ENCODE measurements at regions not wholly inside any gene's neighbourhood (a gene's known extent, or its start where the extent isn't known, plus 50 kb on each side); places are given as distances from the start of the nearest gene placed in this dataset.

GRCh38 chr5:86125731-86126601 lies 491.8 kb upstream of the COX7C start:
- no peak for DNase-seq (ENCODE audit: low read depth)
- no peak overlapping the region for H3K9ac ChIP-seq (ENCODE audit: low read length)
- H3K4me1 ChIP-seq (ENCODE audit: control insufficient read depth, insufficient read depth, low read length), result no peaks in the 10 kb centered on the region

GRCh38 chr5:86127696-86128095 lies 490.0 kb upstream of the COX7C start:
- Histone ChIP-seq H3K4me3 (ENCODE audit: low read length) (no peak overlapping the region), H3K9ac (ENCODE audit: low read length) (no peak overlapping the region), H3K36me3 (ENCODE audit: control insufficient read depth, insufficient read depth, low read length, severe bottlenecking) (no peaks in the 10 kb centered on the region), H3K4me1 (ENCODE audit: control insufficient read depth, insufficient read depth, low read length) (no peaks in the 10 kb centered on the region), H3K27me3 (replicated peaks; ENCODE audit: control insufficient read depth, insufficient read depth, low read length) (no peaks in the 10 kb centered on the region), H3K9me3 (ENCODE audit: control insufficient read depth, low read length) (no peaks in the 10 kb centered on the region)
- DNase-seq (ENCODE audit: low read depth), result no peak

More at GRCh38 chr5:86125731-86126601, 491.8 kb upstream of the COX7C start:
- no peaks in the 10 kb centered on the region for H3K9me3 ChIP-seq (ENCODE audit: control insufficient read depth, low read length)
- H3K27me3 ChIP-seq (replicated peaks; ENCODE audit: control insufficient read depth, insufficient read depth, low read length), result no peaks in the 10 kb centered on the region
- no peak overlapping the region for H3K4me3 ChIP-seq (ENCODE audit: low read length)
- no peaks in the 10 kb centered on the region for H3K36me3 ChIP-seq (ENCODE audit: control insufficient read depth, insufficient read depth, low read length, severe bottlenecking)

GRCh38 chr5:86129009-86129408 lies 488.7 kb upstream of the COX7C start:
- H3K27me3 ChIP-seq (replicated peaks; ENCODE audit: control insufficient read depth, insufficient read depth, low read length), result no peaks in the 10 kb centered on the region
- no peak overlapping the region for H3K9ac ChIP-seq (ENCODE audit: low read length)
- H3K9me3 ChIP-seq (ENCODE audit: control insufficient read depth, low read length), result no peaks in the 10 kb centered on the region
- H3K4me3 ChIP-seq (ENCODE audit: low read length), result no peak overlapping the region
- no peaks in the 10 kb centered on the region for H3K36me3 ChIP-seq (ENCODE audit: control insufficient read depth, insufficient read depth, low read length, severe bottlenecking)
- no peaks in the 10 kb centered on the region for H3K4me1 ChIP-seq (ENCODE audit: control insufficient read depth, insufficient read depth, low read length)
- DNase-seq (ENCODE audit: low read depth), result no peak

- Histone ChIP-seq H3K27me3 (replicated peaks; ENCODE audit: control insufficient read depth, insufficient read depth, low read length) (no peaks in the 10 kb centered on the region), H3K4me3 (ENCODE audit: low read length) (no peak overlapping the region)
Observed at GRCh38 chr5:86137297-86137696, 480.4 kb upstream of the COX7C start.

GRCh38 chr5:86143837-86144236 lies 473.9 kb upstream of the COX7C start:
- no peaks in the 10 kb centered on the region for H3K36me3 ChIP-seq (ENCODE audit: control insufficient read depth, insufficient read depth, low read length, severe bottlenecking)
- no peaks in the 10 kb centered on the region for H3K4me1 ChIP-seq (ENCODE audit: control insufficient read depth, insufficient read depth, low read length)
- H3K27me3 ChIP-seq (replicated peaks; ENCODE audit: control insufficient read depth, insufficient read depth, low read length), result no peaks in the 10 kb centered on the region
- no peak overlapping the region for H3K9ac ChIP-seq (ENCODE audit: low read length)
- DNase-seq (ENCODE audit: low read depth), result no peak
- H3K4me3 ChIP-seq (ENCODE audit: low read length), result no peak overlapping the region
- no peaks in the 10 kb centered on the region for H3K9me3 ChIP-seq (ENCODE audit: control insufficient read depth, low read length)

More at GRCh38 chr5:86137297-86137696, 480.4 kb upstream of the COX7C start:
- no peaks in the 10 kb centered on the region for H3K4me1 ChIP-seq (ENCODE audit: control insufficient read depth, insufficient read depth, low read length)
- H3K36me3 ChIP-seq (ENCODE audit: control insufficient read depth, insufficient read depth, low read length, severe bottlenecking), result no peaks in the 10 kb centered on the region
- DNase-seq (ENCODE audit: low read depth), result no peak
- no peaks in the 10 kb centered on the region for H3K9me3 ChIP-seq (ENCODE audit: control insufficient read depth, low read length)
- no peak overlapping the region for H3K9ac ChIP-seq (ENCODE audit: low read length)

- no peak overlapping the region for H3K4me3 ChIP-seq (ENCODE audit: low read length)
- no peak for DNase-seq (ENCODE audit: low read depth)
- no peaks in the 10 kb centered on the region for H3K27me3 ChIP-seq (replicated peaks; ENCODE audit: control insufficient read depth, insufficient read depth, low read length)
Observed at GRCh38 chr5:86152988-86153560, 464.7 kb upstream of the COX7C start.

GRCh38 chr5:86155796-86156195 lies 461.9 kb upstream of the COX7C start:
- Histone ChIP-seq H3K9me3 (ENCODE audit: control insufficient read depth, low read length) (no peaks in the 10 kb centered on the region), H3K4me3 (ENCODE audit: low read length) (no peak overlapping the region), H3K4me1 (ENCODE audit: control insufficient read depth, insufficient read depth, low read length) (no peaks in the 10 kb centered on the region), H3K9ac (ENCODE audit: low read length) (no peak overlapping the region), H3K36me3 (ENCODE audit: control insufficient read depth, insufficient read depth, low read length, severe bottlenecking) (no peaks in the 10 kb centered on the region), H3K27me3 (replicated peaks; ENCODE audit: control insufficient read depth, insufficient read depth, low read length) (no peaks in the 10 kb centered on the region)
- no peak for DNase-seq (ENCODE audit: low read depth)

More at GRCh38 chr5:86152988-86153560, 464.7 kb upstream of the COX7C start:
- H3K9ac ChIP-seq (ENCODE audit: low read length), result no peak overlapping the region
- no peaks in the 10 kb centered on the region for H3K36me3 ChIP-seq (ENCODE audit: control insufficient read depth, insufficient read depth, low read length, severe bottlenecking)
- H3K4me1 ChIP-seq (ENCODE audit: control insufficient read depth, insufficient read depth, low read length), result no peaks in the 10 kb centered on the region
- no peaks in the 10 kb centered on the region for H3K9me3 ChIP-seq (ENCODE audit: control insufficient read depth, low read length)

GRCh38 chr5:86170194-86170593 lies 447.5 kb upstream of the COX7C start:
- Histone ChIP-seq H3K27me3 (replicated peaks; ENCODE audit: control insufficient read depth, insufficient read depth, low read length) (no peaks in the 10 kb centered on the region), H3K4me3 (ENCODE audit: low read length) (no peak overlapping the region), H3K9ac (ENCODE audit: low read length) (no peak overlapping the region), H3K4me1 (ENCODE audit: control insufficient read depth, insufficient read depth, low read length) (no peaks in the 10 kb centered on the region), H3K9me3 (ENCODE audit: control insufficient read depth, low read length) (no peaks in the 10 kb centered on the region), H3K36me3 (ENCODE audit: control insufficient read depth, insufficient read depth, low read length, severe bottlenecking) (no peaks in the 10 kb centered on the region)
- no peak for DNase-seq (ENCODE audit: low read depth)

- Histone ChIP-seq H3K9me3 (ENCODE audit: control insufficient read depth, low read length) (no peaks in the 10 kb centered on the region), H3K27me3 (replicated peaks; ENCODE audit: control insufficient read depth, insufficient read depth, low read length) (no peaks in the 10 kb centered on the region), H3K36me3 (ENCODE audit: control insufficient read depth, insufficient read depth, low read length, severe bottlenecking) (no peaks in the 10 kb centered on the region), H3K4me3 (ENCODE audit: low read length) (no peak overlapping the region), H3K9ac (ENCODE audit: low read length) (no peak overlapping the region), H3K4me1 (ENCODE audit: control insufficient read depth, insufficient read depth, low read length) (no peaks in the 10 kb centered on the region)
- DNase-seq (ENCODE audit: low read depth), result no peak
Observed at GRCh38 chr5:86175224-86175623, 442.5 kb upstream of the COX7C start.

- Histone ChIP-seq H3K9ac (ENCODE audit: low read length) (no peak overlapping the region), H3K4me1 (ENCODE audit: control insufficient read depth, insufficient read depth, low read length) (no peaks in the 10 kb centered on the region), H3K4me3 (ENCODE audit: low read length) (no peak overlapping the region), H3K9me3 (ENCODE audit: control insufficient read depth, low read length) (no peaks in the 10 kb centered on the region), H3K27me3 (replicated peaks; ENCODE audit: control insufficient read depth, insufficient read depth, low read length) (no peaks in the 10 kb centered on the region), H3K36me3 (ENCODE audit: control insufficient read depth, insufficient read depth, low read length, severe bottlenecking) (no peaks in the 10 kb centered on the region)
- no peak for DNase-seq (ENCODE audit: low read depth)
Observed at GRCh38 chr5:86199287-86199686, 418.5 kb upstream of the COX7C start.

- H3K4me3 ChIP-seq (ENCODE audit: low read length), result no peak overlapping the region
- H3K4me1 ChIP-seq (ENCODE audit: control insufficient read depth, insufficient read depth, low read length), result no peaks in the 10 kb centered on the region
- no peaks in the 10 kb centered on the region for H3K36me3 ChIP-seq (ENCODE audit: control insufficient read depth, insufficient read depth, low read length, severe bottlenecking)
- no peaks in the 10 kb centered on the region for H3K27me3 ChIP-seq (replicated peaks; ENCODE audit: control insufficient read depth, insufficient read depth, low read length)
- no peak overlapping the region for H3K9ac ChIP-seq (ENCODE audit: low read length)
- DNase-seq (ENCODE audit: low read depth), result no peak
- no peaks in the 10 kb centered on the region for H3K9me3 ChIP-seq (ENCODE audit: control insufficient read depth, low read length)
Observed at GRCh38 chr5:86228147-86228546, 389.6 kb upstream of the COX7C start.

All from adipocyte (in vitro differentiated cells).